ENCODE measurements at regions not wholly inside any gene's neighbourhood (a gene's known extent, or its start where the extent isn't known, plus 50 kb on each side); places are given as distances from the start of the nearest gene placed in this dataset.

GRCh38 chr1:55585402-55585792 is 370.2 kb upstream of the USP24 start:
- Mint-ChIP-seq H3K27me3 (peaks cover 2% of the 10 kb centered on the region), H3K4me1 (ENCODE audit: low read depth) (no peaks in the 10 kb centered on the region), H3K4me3 (no peak overlapping the region), H3K27ac (no peak overlapping the region), H3K36me3 (no peaks in the 10 kb centered on the region), H3K9me3 (no peaks in the 10 kb centered on the region)
- no peak for DNase-seq
- CTCF ChIA-PET = no interaction called here
- intact Hi-C loops (cut with micrococcal nuclease) = no loop called here
- POLR2A ChIA-PET = interaction anchor here (0.6 kb wide), 1 partner anchor 74 kb away, joined by 6 read pairs; no protein-coding TSS in a partner anchor

DNA sequence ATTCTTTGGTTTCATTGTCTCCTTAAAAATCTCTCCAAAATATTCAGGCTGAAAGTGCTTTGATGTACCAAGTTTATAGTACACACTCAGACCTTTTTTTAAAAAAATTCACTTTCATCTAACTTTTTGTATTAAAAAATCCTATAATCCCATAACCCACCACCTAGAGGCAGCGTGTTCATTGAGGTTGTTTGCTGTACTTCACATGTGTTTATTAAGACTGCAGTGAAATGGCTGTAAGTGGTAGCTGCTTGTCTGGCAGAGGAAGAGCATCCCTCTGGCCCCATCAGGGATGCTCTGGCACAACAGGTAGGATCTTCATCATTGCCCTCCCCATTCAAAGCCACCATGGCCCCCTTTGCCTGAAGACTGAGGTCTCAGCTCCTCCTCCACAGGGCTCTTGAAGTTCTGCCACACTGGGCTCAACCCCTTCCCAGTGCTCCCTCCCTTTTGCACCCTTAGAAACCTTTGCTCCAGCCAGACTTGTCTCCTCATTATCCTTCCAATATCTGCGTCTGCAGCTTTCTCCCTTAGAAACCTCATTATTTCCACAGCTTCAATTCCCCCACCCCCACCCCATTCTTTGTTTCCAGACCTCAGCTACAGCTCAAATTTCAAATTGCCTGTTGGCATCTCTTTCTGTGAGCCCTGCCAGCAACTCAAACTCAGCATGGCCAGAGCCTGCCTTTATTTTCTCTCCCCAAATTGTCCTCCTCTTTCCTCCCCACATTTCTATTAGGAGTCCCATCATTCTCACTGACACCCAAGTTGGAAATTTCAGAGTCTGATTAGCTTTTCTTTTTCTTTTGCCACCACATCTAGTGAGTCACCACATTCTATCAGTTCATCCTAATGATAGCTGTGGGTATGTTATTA is 369.6 kb upstream of the USP24 start:
- peaks cover 2% of the 10 kb centered on the region for H3K27me3 Mint-ChIP-seq

DNA sequence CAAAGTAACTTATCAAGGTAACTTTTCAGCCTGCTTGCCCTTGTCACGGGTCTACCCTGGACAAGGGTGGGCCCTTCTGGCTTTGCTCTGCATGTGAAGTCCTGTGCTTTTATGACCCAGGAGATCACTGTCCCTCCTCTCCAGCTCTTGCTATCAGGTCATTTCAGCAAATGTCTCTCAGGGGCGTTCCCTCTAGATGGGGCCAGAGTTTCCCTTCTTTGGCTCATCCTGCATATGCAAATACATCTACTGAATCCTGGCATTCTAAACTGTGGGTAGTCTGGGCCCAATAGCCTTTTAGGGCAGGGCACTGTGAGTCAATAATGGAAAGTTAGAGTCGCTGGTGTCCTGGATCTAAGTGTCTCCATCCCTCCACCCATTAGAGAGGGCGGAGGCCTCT is 366.9 kb upstream of the USP24 start:
- ChIA-PET POLR2A (no interaction called here), CTCF (no interaction called here)
- no peak overlapping the region for H3K4me3 Mint-ChIP-seq

More for the DNA sequence above, 369.6 kb upstream of the USP24 start:
- Mint-ChIP-seq H3K9me3 (no peaks in the 10 kb centered on the region), H3K36me3 (no peaks in the 10 kb centered on the region), H3K4me1 (ENCODE audit: low read depth) (no peaks in the 10 kb centered on the region), H3K27ac (no peak overlapping the region), H3K4me3 (no peak overlapping the region)
- intact Hi-C loops (cut with micrococcal nuclease) = no loop called here
- no peak for DNase-seq
- CTCF ChIA-PET = no interaction called here
- POLR2A ChIA-PET = interaction anchor here (0.6 kb wide), 1 partner anchor 73 kb away, joined by 6 read pairs; no protein-coding TSS in a partner anchor

GRCh38 chr1:55580845-55581332 is 365.7 kb upstream of the USP24 start:
- Mint-ChIP-seq H3K27me3 (peaks cover 2% of the 10 kb centered on the region), H3K4me3 (no peak overlapping the region), H3K27ac (no peak overlapping the region), H3K4me1 (ENCODE audit: low read depth) (no peaks in the 10 kb centered on the region), H3K9me3 (no peaks in the 10 kb centered on the region), H3K36me3 (no peaks in the 10 kb centered on the region)
- intact Hi-C loops (cut with micrococcal nuclease) = no loop called here
- ChIA-PET CTCF (interaction anchor here (0.5 kb wide), 1 partner anchor 993 kb away, joined by 3 read pairs; no protein-coding TSS in a partner anchor), POLR2A (no interaction called here)
- no peak for DNase-seq

More for the DNA sequence above, 366.9 kb upstream of the USP24 start:
- no peak overlapping the region for H3K27ac Mint-ChIP-seq
- H3K36me3 Mint-ChIP-seq = no peaks in the 10 kb centered on the region
- H3K4me1 Mint-ChIP-seq (ENCODE audit: low read depth) = no peaks in the 10 kb centered on the region
- H3K9me3 Mint-ChIP-seq = no peaks in the 10 kb centered on the region
- intact Hi-C loops (cut with micrococcal nuclease) = no loop called here
- peaks cover 2% of the 10 kb centered on the region for H3K27me3 Mint-ChIP-seq
- no peak for DNase-seq

DNA sequence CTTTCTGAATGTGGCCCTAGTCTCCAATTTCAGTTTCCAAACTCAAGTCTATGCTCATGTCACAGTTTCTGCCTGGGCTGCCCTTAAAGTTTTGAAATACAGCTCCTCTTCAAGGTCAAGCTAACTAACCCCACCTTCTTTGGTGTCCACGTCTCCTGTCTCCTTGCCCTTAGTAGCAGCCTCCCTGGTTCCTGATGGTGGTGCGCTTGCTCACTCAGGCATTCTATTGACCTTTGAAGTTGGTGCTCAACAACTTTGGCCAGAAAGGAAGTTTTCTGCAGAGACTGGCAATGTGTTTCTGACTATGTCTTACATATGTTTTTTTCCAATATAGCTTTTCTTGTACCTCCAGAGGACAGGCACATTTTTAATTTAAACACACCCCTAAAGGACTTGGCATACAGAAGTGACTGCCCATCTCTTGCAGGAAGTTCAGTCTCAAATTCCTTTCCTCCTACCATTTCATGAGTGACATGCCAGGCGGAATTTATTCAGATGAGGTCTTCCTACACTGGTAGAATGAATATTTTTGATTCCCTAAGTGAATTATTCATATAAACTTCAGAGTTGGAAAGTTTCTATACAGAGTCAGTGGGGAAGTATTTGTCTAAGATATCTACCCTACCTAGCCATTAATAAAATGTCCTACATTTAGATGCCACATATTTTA is 364.3 kb upstream of the USP24 start:
- Mint-ChIP-seq H3K27me3 (peaks cover 2% of the 10 kb centered on the region), H3K4me1 (ENCODE audit: low read depth) (no peaks in the 10 kb centered on the region), H3K27ac (no peak overlapping the region), H3K9me3 (no peaks in the 10 kb centered on the region), H3K4me3 (no peak overlapping the region), H3K36me3 (no peaks in the 10 kb centered on the region)
- intact Hi-C loops (cut with micrococcal nuclease) = no loop called here
- DNase-seq = no peak
- CTCF ChIA-PET = no interaction called here
- POLR2A ChIA-PET = no interaction called here

DNA sequence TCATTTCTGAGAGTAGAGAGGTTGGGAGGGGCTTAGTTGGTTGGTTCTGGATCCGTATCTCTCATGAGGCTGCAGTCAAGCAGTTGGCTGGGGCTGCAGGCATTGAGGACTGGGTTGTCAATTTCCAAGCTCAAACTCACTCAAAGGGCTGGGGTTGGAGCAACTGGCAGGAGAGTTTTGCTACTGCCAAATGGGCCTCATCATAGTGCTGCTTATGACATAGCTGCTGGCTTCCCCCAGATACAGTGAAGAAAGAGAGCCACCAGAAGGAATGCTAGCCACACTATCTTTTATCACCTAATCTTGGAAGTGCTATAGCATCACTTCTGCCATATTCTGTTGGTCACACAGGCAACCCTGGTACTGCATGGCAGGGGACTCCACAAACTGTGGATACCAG is 363.5 kb upstream of the USP24 start:
- POLR2A ChIA-PET = no interaction called here
- H3K4me3 Mint-ChIP-seq = no peak overlapping the region
- H3K36me3 Mint-ChIP-seq = no peaks in the 10 kb centered on the region
- H3K9me3 Mint-ChIP-seq = no peaks in the 10 kb centered on the region
- peaks cover 3% of the 10 kb centered on the region for H3K27me3 Mint-ChIP-seq
- CTCF ChIA-PET = no interaction called here
- H3K4me1 Mint-ChIP-seq (ENCODE audit: low read depth) = no peaks in the 10 kb centered on the region
- H3K27ac Mint-ChIP-seq = no peak overlapping the region
- no peak for DNase-seq
- intact Hi-C loops (cut with micrococcal nuclease) = no loop called here

DNA sequence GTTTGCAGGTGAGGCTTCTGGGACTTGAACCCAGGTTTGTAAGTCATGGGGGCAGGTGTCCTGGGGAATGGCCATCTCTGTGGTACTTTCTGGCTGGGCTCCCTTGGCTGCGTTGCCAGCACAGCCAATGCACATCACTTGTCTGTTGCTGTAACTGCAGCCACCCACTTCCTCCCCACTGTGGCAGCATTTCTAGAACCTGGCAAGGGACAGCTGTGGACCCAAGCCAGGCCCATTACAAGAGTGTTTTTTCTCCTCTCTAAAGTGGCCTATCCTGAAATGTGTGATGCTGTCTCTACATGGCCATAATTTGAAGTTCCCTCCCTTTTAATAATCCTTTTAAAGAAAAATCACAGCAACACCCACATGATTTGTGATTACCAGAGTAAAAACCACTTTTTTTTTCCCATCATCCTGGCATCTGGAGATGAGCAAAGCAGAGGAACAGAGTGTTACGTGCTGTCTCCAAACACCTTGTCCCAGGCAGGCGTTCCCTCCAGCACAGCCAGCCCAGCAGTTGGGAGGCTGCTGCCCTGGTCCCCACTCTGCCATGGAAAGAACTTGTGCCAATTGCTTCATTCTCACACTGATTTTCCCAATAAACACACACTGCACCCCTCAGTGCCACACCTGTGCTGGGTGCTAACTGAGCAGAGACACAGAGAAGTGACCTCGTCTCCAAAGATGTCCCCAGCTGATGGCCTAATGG is 360.6 kb upstream of the USP24 start:
- DNase-seq = no peak
- H3K27ac Mint-ChIP-seq = no peak overlapping the region
- no peaks in the 10 kb centered on the region for H3K36me3 Mint-ChIP-seq
- ChIA-PET CTCF (no interaction called here), POLR2A (no interaction called here)
- H3K4me3 Mint-ChIP-seq = no peak overlapping the region
- no peaks in the 10 kb centered on the region for H3K9me3 Mint-ChIP-seq
- H3K27me3 Mint-ChIP-seq = peaks cover 3% of the 10 kb centered on the region
- intact Hi-C loops (cut with micrococcal nuclease) = no loop called here
- H3K4me1 Mint-ChIP-seq (ENCODE audit: low read depth) = no peaks in the 10 kb centered on the region

- no peaks in the 10 kb centered on the region for H3K9me3 Mint-ChIP-seq
- DNase-seq = no peak
- intact Hi-C loops (cut with micrococcal nuclease) = no loop called here
- H3K4me1 Mint-ChIP-seq (ENCODE audit: low read depth) = no peaks in the 10 kb centered on the region
- no peak overlapping the region for H3K27ac Mint-ChIP-seq
- no peak overlapping the region for H3K4me3 Mint-ChIP-seq
- ChIA-PET POLR2A (no interaction called here), CTCF (no interaction called here)
- no peaks in the 10 kb centered on the region for H3K36me3 Mint-ChIP-seq
- peaks cover 3% of the 10 kb centered on the region for H3K27me3 Mint-ChIP-seq
Observed at GRCh38 chr1:55574691-55575225, 359.6 kb upstream of the USP24 start.

DNA sequence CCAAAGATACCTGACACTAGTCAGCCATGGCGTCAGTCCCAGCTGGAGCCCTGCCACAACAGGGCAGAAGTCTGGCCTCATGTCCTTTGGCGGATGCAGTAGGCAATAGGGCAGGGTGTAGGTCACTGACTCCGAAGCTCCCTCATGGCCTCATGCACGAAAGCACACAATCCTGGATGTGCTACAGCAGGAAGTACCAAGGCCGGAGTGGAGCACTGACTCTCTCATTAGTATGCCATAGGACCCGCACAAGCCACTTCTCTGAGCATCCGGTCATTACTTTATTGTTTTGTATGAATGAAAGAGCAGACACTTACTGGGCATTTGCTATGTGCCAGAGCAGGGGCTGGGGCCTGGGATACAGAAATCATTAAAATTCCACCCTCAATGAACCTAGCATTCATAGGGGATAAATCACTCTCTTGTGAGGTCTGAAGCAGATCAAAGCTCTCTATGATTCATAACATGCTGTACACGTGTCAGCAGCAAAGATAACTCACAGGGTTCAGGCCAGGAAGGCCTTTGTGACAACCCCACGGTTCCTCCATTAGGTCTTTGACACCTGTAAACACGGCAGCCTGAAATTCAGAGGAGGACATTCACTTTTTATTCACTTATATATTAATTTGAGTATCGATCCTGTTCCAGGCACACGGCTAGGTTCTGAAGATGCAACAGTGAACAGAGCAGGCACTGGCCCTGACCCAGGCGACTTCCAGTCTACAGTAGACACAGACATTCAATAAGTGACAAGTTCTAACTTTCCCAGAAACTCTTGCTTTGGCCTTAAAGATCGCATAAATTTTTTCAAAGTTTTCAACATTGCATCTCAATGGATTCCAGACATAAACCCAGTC is 357.9 kb upstream of the USP24 start:
- peaks cover 7% of the 10 kb centered on the region for H3K27me3 Mint-ChIP-seq
- CTCF ChIA-PET = no interaction called here
- H3K4me1 Mint-ChIP-seq (ENCODE audit: low read depth) = no peaks in the 10 kb centered on the region
- H3K27ac Mint-ChIP-seq = no peak overlapping the region
- H3K9me3 Mint-ChIP-seq = no peaks in the 10 kb centered on the region
- POLR2A ChIA-PET = no interaction called here
- DNase-seq = no peak
- intact Hi-C loops (cut with micrococcal nuclease) = no loop called here
- H3K36me3 Mint-ChIP-seq = no peaks in the 10 kb centered on the region
- H3K4me3 Mint-ChIP-seq = no peak overlapping the region

- Mint-ChIP-seq H3K4me1 (ENCODE audit: low read depth) (no peaks in the 10 kb centered on the region), H3K36me3 (no peaks in the 10 kb centered on the region), H3K27me3 (peaks cover 8% of the 10 kb centered on the region), H3K4me3 (no peak overlapping the region), H3K9me3 (no peaks in the 10 kb centered on the region), H3K27ac (no peak overlapping the region)
- ChIA-PET CTCF (no interaction called here), POLR2A (no interaction called here)
- intact Hi-C loops (cut with micrococcal nuclease) = no loop called here
- DNase-seq = no peak
Observed at GRCh38 chr1:55571767-55572166, 356.6 kb upstream of the USP24 start.

- H3K4me1 Mint-ChIP-seq (ENCODE audit: low read depth) = no peaks in the 10 kb centered on the region
- ChIA-PET POLR2A (no interaction called here), CTCF (no interaction called here)
- H3K36me3 Mint-ChIP-seq = no peaks in the 10 kb centered on the region
- H3K4me3 Mint-ChIP-seq = no peak overlapping the region
- H3K27me3 Mint-ChIP-seq = peaks cover 9% of the 10 kb centered on the region
- intact Hi-C loops (cut with micrococcal nuclease) = no loop called here
- DNase-seq = no peak
- H3K9me3 Mint-ChIP-seq = no peaks in the 10 kb centered on the region
- H3K27ac Mint-ChIP-seq = no peak overlapping the region
Observed at GRCh38 chr1:55569417-55569816, 354.3 kb upstream of the USP24 start.

All from activated CD4-positive, alpha-beta memory T cell treated with anti-CD3 and anti-CD28 coated beads for 36 hours (primary cell).